ENCODE measurements at regions not wholly inside any gene's neighbourhood (a gene's known extent, or its start where the extent isn't known, plus 50 kb on each side); places are given as distances from the start of the nearest gene placed in this dataset.

- TF ChIP-seq HNF1A (IDR thresholded peaks at IDR 0.05; ENCODE audit: low read depth): no peak
- no peak for TF ChIP-seq HNF1A (CRISPR knock-in tag; IDR thresholded peaks at IDR 0.05; ENCODE audit: borderline replicate concordance)
These were observed 129.1 kb upstream of the ALKAL2 start (continued) for GRCh38 chr2:417006-417405.

GRCh38 chr2:415986-416610 is 128.2 kb upstream of the ALKAL2 start:
- no peak overlapping the region for H3K4me2 ChIP-seq (ENCODE audit: low read depth, low read length)
- H4K20me1 ChIP-seq (ENCODE audit: insufficient read depth, low read length): no peaks in the 10 kb centered on the region
- intact Hi-C loops (cut with micrococcal nuclease; ENCODE audit: unreplicated experiment) (no loop called here), in situ Hi-C loops (cut with HindIII; ENCODE audit: extremely low pct_ligation_motif_present, low pct_unique_long_range_greater_than_20kb) (no loop called here)
- ChIA-PET POLR2A (no interaction called here), CTCF (ENCODE audit: low intra/inter-chr PET ratio, low total read pairs) (no interaction called here)
- H2AFZ ChIP-seq (ENCODE audit: low read length): no peak overlapping the region
- no peak overlapping the region for H3K27ac ChIP-seq (ENCODE audit: extremely low read length, insufficient read depth, low read length)
- 36% methylated on average over 10 of the region's 12 CpGs for WGBS (ENCODE audit: low lambda C conversion rate)
- no peak overlapping the region for H3K9ac ChIP-seq (ENCODE audit: insufficient read depth, low read depth, low read length)
- no peaks in the 10 kb centered on the region for H3K79me2 ChIP-seq (ENCODE audit: insufficient read depth, low read length)
- BruUV-seq (replicated peaks): no TSS peak
- peaks cover 0 to 33% of the 10 kb centered on the region in 2 experiments; a peak in 4 of 5 replicates for H3K27me3 ChIP-seq (ENCODE audit: control insufficient read depth in 1 of 2, insufficient read depth in 2 of 2, low read length in 2 of 2)
- DNase-seq (ENCODE audit: low spot score): no peak
- ATAC-seq: no peak
- no peak overlapping the region for H3K4me3 ChIP-seq (replicated peaks in 1 of 3; ENCODE audit: insufficient read depth in 1 of 3, low read depth in 2 of 3, low read length in 3 of 3)
- no peaks in the 10 kb centered on the region for H3K36me3 ChIP-seq (replicated peaks in 1 of 2; ENCODE audit: control insufficient read depth in 1 of 2, insufficient read depth in 2 of 2, low read length in 2 of 2)
- no peak for FAIRE-seq
- no peaks in the 10 kb centered on the region for H3K4me1 ChIP-seq (ENCODE audit: insufficient read depth, low read length)
- H3K9me3 ChIP-seq (ENCODE audit: low read length): no peaks in the 10 kb centered on the region
- TF ChIP-seq ZNF235 (CRISPR knock-in tag; IDR thresholded peaks at IDR 0.05; ENCODE audit: borderline replicate concordance) (no peak), ZNF720 (CRISPR knock-in tag; IDR thresholded peaks at IDR 0.05) (no peak), TIGD3 (CRISPR knock-in tag; IDR thresholded peaks at IDR 0.05; ENCODE audit: borderline replicate concordance) (no peak), ZKSCAN8 (CRISPR knock-in tag; IDR thresholded peaks at IDR 0.05; ENCODE audit: borderline replicate concordance) (no peak), ZNF512 (CRISPR knock-in tag; IDR thresholded peaks at IDR 0.05) (no peak), ZNF317 (CRISPR knock-in tag; IDR thresholded peaks at IDR 0.05) (no peak), CEBPB (IDR thresholded peaks at IDR 0.05; ENCODE audit: borderline replicate concordance, low read depth, low read length) (no peak), RAD51 (IDR thresholded peaks at IDR 0.05; ENCODE audit: borderline replicate concordance) (no peak), PLSCR1 (CRISPR knock-in tag; IDR thresholded peaks at IDR 0.05; ENCODE audit: borderline replicate concordance) (no peak), HMG20A (CRISPR knock-in tag; IDR thresholded peaks at IDR 0.05; ENCODE audit: borderline replicate concordance) (no peak), ZSCAN29 (CRISPR knock-in tag; conservative IDR thresholded peaks at IDR 0.05) (no peak), THAP11 (CRISPR knock-in tag; IDR thresholded peaks at IDR 0.05) (no peak), MTA3 (CRISPR knock-in tag; IDR thresholded peaks at IDR 0.05) (no peak)

Data from HepG2 (cell line).